ENCODE measurements at regions not wholly inside any gene's neighbourhood (a gene's known extent, or its start where the extent isn't known, plus 50 kb on each side); places are given as distances from the start of the nearest gene placed in this dataset.
"Not testable (repeated sequence)": the region's sequence is repeated elsewhere in the genome, so short reads cannot be mapped to it uniquely, and the experiment has no call there.

DNA sequence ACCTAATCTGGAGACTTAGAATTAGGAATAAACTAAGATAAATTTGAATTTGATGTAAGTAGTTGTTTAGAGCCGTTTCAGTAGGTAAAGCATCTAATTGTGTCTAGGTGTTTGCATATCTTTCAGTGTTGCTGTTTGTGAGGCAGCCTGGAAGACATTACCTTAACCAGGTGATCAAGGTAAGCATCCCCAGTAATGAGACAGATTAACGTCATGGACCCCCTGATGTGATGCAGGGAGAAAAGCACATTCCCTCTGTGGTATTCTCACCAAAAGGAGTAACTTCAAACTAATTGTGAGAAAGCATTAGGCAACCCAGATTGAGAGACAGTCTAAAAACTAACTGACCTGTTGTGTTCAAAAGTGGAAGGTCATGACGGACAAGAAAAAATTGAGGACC, 251.6 kb downstream of the NUAK1 start:
- WGBS (ENCODE audit: extremely low coverage, insufficient coverage, insufficient read length): no CpG with 5 or more reads among the region's 3 CpGs
- H3K9ac ChIP-seq (ENCODE audit: low read length): no peak overlapping the region

GRCh38 chr12:105888696-105889095, 250.1 kb downstream of the NUAK1 start:
- H3K14ac ChIP-seq (ENCODE audit: low read length): no peak overlapping the region
- H2BK12ac ChIP-seq (ENCODE audit: low read length): no peak overlapping the region
- no peak overlapping the region for H4K8ac ChIP-seq (ENCODE audit: low read depth, low read length)
- H3K18ac ChIP-seq (ENCODE audit: low read length): no peak overlapping the region
- no peak overlapping the region for H2AK5ac ChIP-seq (ENCODE audit: low read length)
- peak overlapping the region; percentile 85 for H3K27ac ChIP-seq (ENCODE audit: low read depth, low read length)
- no peaks in the 10 kb centered on the region for H3K79me2 ChIP-seq (ENCODE audit: control insufficient read depth, insufficient read depth, low read length, poor library complexity)
- H3K36me3 ChIP-seq (ENCODE audit: control insufficient read depth in 1 of 2, insufficient read depth in 2 of 2, low read length in 2 of 2): no peaks in the 10 kb centered on the region
- no peak overlapping the region for H4K12ac ChIP-seq (ENCODE audit: low read depth, low read length)
- WGBS (ENCODE audit: extremely low coverage, insufficient coverage, insufficient read length): no CpG with 5 or more reads among the region's 4 CpGs
- no peak overlapping the region for H3K9ac ChIP-seq (ENCODE audit: low read length)
- H2AFZ ChIP-seq (ENCODE audit: insufficient read depth, low read length, poor library complexity): peak overlapping the region; percentile 71
- no peak overlapping the region for H3K4me2 ChIP-seq (ENCODE audit: low read length)
- H3K4me1 ChIP-seq (ENCODE audit: control insufficient read depth in 1 of 2, insufficient read depth in 2 of 2, low read length in 2 of 2): peaks cover 2% of the 10 kb centered on the region in 2 experiments
- H3K9me3 ChIP-seq (ENCODE audit: insufficient read depth, low read depth, low read length): no peaks in the 10 kb centered on the region
- no peak overlapping the region for H3K4me3 ChIP-seq (ENCODE audit: low read depth, low read length)
- H3K4ac ChIP-seq (ENCODE audit: low read depth, low read length): no peak overlapping the region
- no peaks in the 10 kb centered on the region for H3K27me3 ChIP-seq (ENCODE audit: insufficient read depth, low read length)
- no peak overlapping the region for H4K91ac ChIP-seq (ENCODE audit: low read depth, low read length)
- peak overlapping the region; percentile 94 for H2BK5ac ChIP-seq (ENCODE audit: low read depth, low read length, poor library complexity)
- no peak overlapping the region for H2BK120ac ChIP-seq (ENCODE audit: insufficient read depth, low read length, poor library complexity)
- no peak overlapping the region for H3K23ac ChIP-seq (ENCODE audit: low read length)
- DNase-seq: no peak
- H3K79me1 ChIP-seq (ENCODE audit: low read length): peaks cover 10% of the 10 kb centered on the region

More for the DNA sequence above, 251.6 kb downstream of the NUAK1 start:
- Histone ChIP-seq H3K4ac (ENCODE audit: low read depth, low read length) (no peak overlapping the region), H3K18ac (ENCODE audit: low read length) (no peak overlapping the region), H2BK12ac (ENCODE audit: low read length) (no peak overlapping the region), H4K12ac (ENCODE audit: low read depth, low read length) (no peak overlapping the region), H2AK5ac (ENCODE audit: low read length) (no peak overlapping the region), H2BK5ac (ENCODE audit: low read depth, low read length, poor library complexity) (peak overlapping the region; percentile 27), H3K79me2 (ENCODE audit: control insufficient read depth, insufficient read depth, low read length, poor library complexity) (no peaks in the 10 kb centered on the region), H2BK120ac (ENCODE audit: insufficient read depth, low read length, poor library complexity) (peak overlapping the region; percentile 17), H3K4me2 (ENCODE audit: low read length) (no peak overlapping the region), H3K9me3 (ENCODE audit: insufficient read depth, low read depth, low read length) (no peaks in the 10 kb centered on the region), H3K36me3 (ENCODE audit: control insufficient read depth in 1 of 2, insufficient read depth in 2 of 2, low read length in 2 of 2) (no peaks in the 10 kb centered on the region), H3K23ac (ENCODE audit: low read length) (no peak overlapping the region), H3K79me1 (ENCODE audit: low read length) (peaks cover 10% of the 10 kb centered on the region), H3K14ac (ENCODE audit: low read length) (no peak overlapping the region), H3K4me1 (ENCODE audit: control insufficient read depth in 1 of 2, insufficient read depth in 2 of 2, low read length in 2 of 2) (peaks cover 2 to 5% of the 10 kb centered on the region in 2 experiments), H4K91ac (ENCODE audit: low read depth, low read length) (peak overlapping the region; percentile 55), H3K27me3 (ENCODE audit: insufficient read depth, low read length) (no peaks in the 10 kb centered on the region), H3K4me3 (ENCODE audit: low read depth, low read length) (no peak overlapping the region), H3K27ac (ENCODE audit: low read depth, low read length) (no peak overlapping the region), H2AFZ (ENCODE audit: insufficient read depth, low read length, poor library complexity) (no peak overlapping the region), H4K8ac (ENCODE audit: low read depth, low read length) (no peak overlapping the region)
- DNase-seq: no peak

DNA sequence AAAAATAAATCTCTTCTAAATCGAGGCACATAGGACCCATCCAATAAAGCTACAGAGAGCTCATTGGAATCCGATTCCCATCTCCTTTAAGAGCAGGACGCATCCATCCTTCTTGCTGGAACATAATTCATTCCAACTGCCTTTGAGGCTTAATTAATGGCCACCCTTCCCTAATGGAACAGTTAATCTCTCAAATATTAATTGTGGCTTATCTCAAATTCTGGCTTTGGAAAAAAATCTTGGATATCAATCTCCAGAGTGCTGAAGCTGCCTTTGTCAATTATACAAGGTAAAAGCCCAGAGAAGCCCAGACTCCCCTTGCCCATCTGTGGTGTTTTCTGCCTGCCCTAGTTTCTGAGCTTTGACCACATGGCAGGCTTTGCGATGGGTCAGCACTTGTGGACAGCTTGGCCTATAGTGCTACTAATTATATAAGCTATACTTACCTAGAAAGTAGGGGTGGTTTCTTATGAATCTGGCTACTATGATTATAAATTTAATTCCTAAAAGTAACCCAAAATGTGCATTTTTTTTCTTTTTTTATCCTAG, 246.3 kb downstream of the NUAK1 start:
- no peaks in the 10 kb centered on the region for H3K36me3 ChIP-seq (ENCODE audit: control insufficient read depth in 1 of 2, insufficient read depth in 2 of 2, low read length in 2 of 2)
- WGBS (ENCODE audit: extremely low coverage, insufficient coverage, insufficient read length): no CpG with 5 or more reads among the region's 4 CpGs
- DNase-seq: no peak
- H3K9ac ChIP-seq (ENCODE audit: low read length): no peak overlapping the region
- H2AFZ ChIP-seq (ENCODE audit: insufficient read depth, low read length, poor library complexity): no peak overlapping the region
- H2AK5ac ChIP-seq (ENCODE audit: low read length): no peak overlapping the region
- H3K79me2 ChIP-seq (ENCODE audit: control insufficient read depth, insufficient read depth, low read length, poor library complexity): no peaks in the 10 kb centered on the region
- no peak overlapping the region for H3K23ac ChIP-seq (ENCODE audit: low read length)
- peaks cover 8% of the 10 kb centered on the region for H3K79me1 ChIP-seq (ENCODE audit: low read length)
- no peaks in the 10 kb centered on the region for H3K27me3 ChIP-seq (ENCODE audit: insufficient read depth, low read length)
- H2BK120ac ChIP-seq (ENCODE audit: insufficient read depth, low read length, poor library complexity): no peak overlapping the region
- H3K4ac ChIP-seq (ENCODE audit: low read depth, low read length): no peak overlapping the region
- H3K4me1 ChIP-seq (ENCODE audit: control insufficient read depth in 1 of 2, insufficient read depth in 2 of 2, low read length in 2 of 2): peaks cover 2% of the 10 kb centered on the region in 2 experiments
- no peak overlapping the region for H4K91ac ChIP-seq (ENCODE audit: low read depth, low read length)
- no peak overlapping the region for H2BK12ac ChIP-seq (ENCODE audit: low read length)
- H4K8ac ChIP-seq (ENCODE audit: low read depth, low read length): no peak overlapping the region
- no peak overlapping the region for H4K12ac ChIP-seq (ENCODE audit: low read depth, low read length)
- H3K4me2 ChIP-seq (ENCODE audit: low read length): no peak overlapping the region
- H3K27ac ChIP-seq (ENCODE audit: low read depth, low read length): no peak overlapping the region
- H2BK5ac ChIP-seq (ENCODE audit: low read depth, low read length, poor library complexity): no peak overlapping the region
- no peaks in the 10 kb centered on the region for H3K9me3 ChIP-seq (ENCODE audit: insufficient read depth, low read depth, low read length)
- H3K4me3 ChIP-seq (ENCODE audit: low read depth, low read length): no peak overlapping the region
- H3K14ac ChIP-seq (ENCODE audit: low read length): no peak overlapping the region
- H3K18ac ChIP-seq (ENCODE audit: low read length): no peak overlapping the region

GRCh38 chr12:105895197-105895832, 243.4 kb downstream of the NUAK1 start:
- not testable (repeated sequence) for H3K18ac ChIP-seq (ENCODE audit: low read length); H3K27me3 ChIP-seq (ENCODE audit: insufficient read depth, low read length); H2BK5ac ChIP-seq (ENCODE audit: low read depth, low read length, poor library complexity); H3K4me3 ChIP-seq (ENCODE audit: low read depth, low read length); H3K9me3 ChIP-seq (ENCODE audit: insufficient read depth, low read depth, low read length); H2AK5ac ChIP-seq (ENCODE audit: low read length); H2BK120ac ChIP-seq (ENCODE audit: insufficient read depth, low read length, poor library complexity); H3K9ac ChIP-seq (ENCODE audit: low read length); DNase-seq; H3K4me2 ChIP-seq (ENCODE audit: low read length); H3K4me1 ChIP-seq (ENCODE audit: control insufficient read depth in 1 of 2, insufficient read depth in 2 of 2, low read length in 2 of 2); H4K8ac ChIP-seq (ENCODE audit: low read depth, low read length); H3K79me1 ChIP-seq (ENCODE audit: low read length); H4K12ac ChIP-seq (ENCODE audit: low read depth, low read length); H3K27ac ChIP-seq (ENCODE audit: low read depth, low read length); H2AFZ ChIP-seq (ENCODE audit: insufficient read depth, low read length, poor library complexity); H3K4ac ChIP-seq (ENCODE audit: low read depth, low read length); H3K23ac ChIP-seq (ENCODE audit: low read length); H3K79me2 ChIP-seq (ENCODE audit: control insufficient read depth, insufficient read depth, low read length, poor library complexity); H4K91ac ChIP-seq (ENCODE audit: low read depth, low read length); H3K36me3 ChIP-seq (ENCODE audit: control insufficient read depth in 1 of 2, insufficient read depth in 2 of 2, low read length in 2 of 2)
- peak overlapping the region; percentile 82 for H2BK12ac ChIP-seq (ENCODE audit: low read length)
- peak overlapping the region; percentile 46 for H3K14ac ChIP-seq (ENCODE audit: low read length)
- WGBS (ENCODE audit: extremely low coverage, insufficient coverage, insufficient read length): no CpG with 5 or more reads among the region's 10 CpGs
